Muscle of leg (tissue), 3 donors: ENCODE measurements at regions not wholly inside any gene's neighbourhood (a gene's known extent, or its start where the extent isn't known, plus 50 kb on each side); places are given as distances from the start of the nearest gene placed in this dataset.

Experiments
- DNase-seq: peaks from one replicate; pipeline ENCODE4 v3.0.0; 2013
- H3K27ac ChIP-seq: one replicate; pipeline ENCODE4 v1.5.1; 2013; ENCODE audit warnings: mild to moderate bottlenecking, low read length, control low read depth
- H3K27me3 ChIP-seq: one replicate; pipeline ENCODE4 v1.6.1; 2013; ENCODE audit warnings: low read length; ENCODE audit not compliant: control insufficient read depth, insufficient read depth
- H3K36me3 ChIP-seq: one replicate; pipeline ENCODE4 v1.6.1; 2013; ENCODE audit warnings: low read length; ENCODE audit not compliant: control insufficient read depth, insufficient read depth
- H3K4me1 ChIP-seq: one replicate; pipeline ENCODE4 v1.6.1; 2013; ENCODE audit warnings: low read length; ENCODE audit not compliant: control insufficient read depth, insufficient read depth
- H3K4me3 ChIP-seq: one replicate; pipeline ENCODE4 v1.5.1; 2013; ENCODE audit warnings: low read length, control low read depth
- H3K9me3 ChIP-seq: replicated peaks from 2 replicates; pipeline ENCODE4 v1.6.1; 2013; ENCODE audit warnings: low read depth, low read length; ENCODE audit not compliant: control insufficient read depth
- WGBS: methylation state at CpG from one replicate; pipeline ENCODE4 v1.1.5; 2013; ENCODE audit warnings: missing lambda C conversion rate; ENCODE audit not compliant: insufficient coverage; 5-methylcytosine and 5-hydroxymethylcytosine counted together

GRCh38 chr21:27636656-27637055, 669.8 kb upstream of the ADAMTS5 start:
- Histone ChIP-seq H3K27ac (peak overlapping the region; percentile 31), H3K9me3 (no peaks in the 10 kb centered on the region), H3K4me1 (no peaks in the 10 kb centered on the region), H3K36me3 (no peaks in the 10 kb centered on the region), H3K4me3 (no peak overlapping the region), H3K27me3 (no peaks in the 10 kb centered on the region)
- 36% methylated on average over 2 of the region's 2 CpGs for WGBS
- peak; percentile 47 for DNase-seq

- H3K27ac ChIP-seq: no peak overlapping the region
- no peaks in the 10 kb centered on the region for H3K4me1 ChIP-seq
- H3K36me3 ChIP-seq: no peaks in the 10 kb centered on the region
- no CpG with 5 or more reads among the region's 3 CpGs for WGBS
- no peaks in the 10 kb centered on the region for H3K27me3 ChIP-seq
- no peak for DNase-seq
- no peak overlapping the region for H3K4me3 ChIP-seq
- no peaks in the 10 kb centered on the region for H3K9me3 ChIP-seq
Measured at GRCh38 chr21:27633631-27634030, 666.7 kb upstream of the ADAMTS5 start.

DNA sequence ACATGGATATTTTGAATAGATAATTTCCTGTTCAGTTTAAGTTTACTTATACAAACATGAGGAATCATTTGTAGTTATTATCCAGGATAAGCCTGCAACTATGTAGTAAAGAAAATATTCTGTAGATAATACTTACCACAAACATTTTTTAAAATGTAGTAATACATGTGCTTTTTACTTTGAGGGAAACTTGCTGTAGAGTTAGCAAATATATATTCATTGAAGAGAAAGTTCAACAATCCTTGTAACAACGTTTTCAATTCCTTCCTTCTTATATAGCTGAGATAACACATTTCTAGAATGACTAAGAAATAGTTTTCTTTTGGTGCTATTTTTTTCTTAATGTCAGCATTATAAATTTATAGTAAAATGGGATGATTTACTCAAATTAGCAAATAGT, 664.6 kb upstream of the ADAMTS5 start:
- WGBS: no CpG with 5 or more reads among the region's 1 CpG
- Histone ChIP-seq H3K36me3 (no peaks in the 10 kb centered on the region), H3K9me3 (no peaks in the 10 kb centered on the region), H3K27me3 (no peaks in the 10 kb centered on the region), H3K4me3 (no peak overlapping the region), H3K27ac (no peak overlapping the region), H3K4me1 (no peaks in the 10 kb centered on the region)
- no peak for DNase-seq

DNA sequence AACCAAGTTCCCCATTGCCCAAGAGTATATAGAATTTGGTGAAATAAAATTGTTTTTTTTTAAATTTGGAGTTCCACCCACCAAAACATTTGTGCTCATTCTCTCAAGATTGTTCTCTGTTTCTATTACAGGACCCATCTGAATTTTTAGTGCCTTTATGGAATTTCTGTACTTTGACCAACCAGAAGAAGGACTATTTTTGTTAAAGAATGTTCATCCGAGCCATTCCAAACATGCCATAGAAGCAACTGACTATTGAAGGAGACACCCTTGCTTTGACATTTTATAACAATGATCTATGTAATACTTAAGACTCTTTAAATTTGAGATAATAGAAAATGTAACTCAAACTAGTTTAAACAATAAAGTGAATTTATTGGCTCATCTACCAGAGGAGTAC, 655.7 kb upstream of the ADAMTS5 start:
- Histone ChIP-seq H3K27ac (no peak overlapping the region), H3K36me3 (no peaks in the 10 kb centered on the region), H3K9me3 (no peaks in the 10 kb centered on the region), H3K4me1 (no peaks in the 10 kb centered on the region), H3K4me3 (no peak overlapping the region), H3K27me3 (no peaks in the 10 kb centered on the region)
- WGBS: no CpG with 5 or more reads among the region's 1 CpG
- no peak for DNase-seq

- no peak for DNase-seq
- Histone ChIP-seq H3K4me3 (no peak overlapping the region), H3K9me3 (no peaks in the 10 kb centered on the region), H3K27me3 (no peaks in the 10 kb centered on the region), H3K36me3 (no peaks in the 10 kb centered on the region), H3K4me1 (no peaks in the 10 kb centered on the region), H3K27ac (no peak overlapping the region)
- WGBS: no CpG with 5 or more reads among the region's 2 CpGs
Measured at GRCh38 chr21:27614231-27614630, 647.3 kb upstream of the ADAMTS5 start.

DNA sequence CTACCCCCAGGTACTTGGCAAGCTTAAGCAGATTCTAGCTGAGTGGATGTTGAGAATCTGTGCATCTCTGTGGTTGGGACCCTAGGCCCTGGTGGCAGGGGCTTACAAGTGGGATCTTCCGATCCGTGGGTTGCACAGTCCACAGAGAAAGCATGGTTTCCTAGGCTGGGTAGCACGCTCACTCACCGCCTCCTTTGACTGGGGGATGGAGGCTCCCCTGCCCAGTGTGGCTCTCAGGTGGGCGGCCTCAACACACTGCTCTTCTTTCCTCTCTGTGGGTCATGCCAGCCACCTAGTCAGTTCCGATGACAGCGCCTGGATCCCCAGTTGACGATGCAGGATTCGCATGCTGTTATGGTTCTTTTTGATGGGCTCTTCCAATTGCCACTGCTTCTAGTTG, 639.5 kb upstream of the ADAMTS5 start:
- no peak for DNase-seq
- Histone ChIP-seq H3K4me3 (no peak overlapping the region), H3K4me1 (no peaks in the 10 kb centered on the region), H3K27me3 (no peaks in the 10 kb centered on the region), H3K27ac (no peak overlapping the region), H3K36me3 (no peaks in the 10 kb centered on the region), H3K9me3 (no peaks in the 10 kb centered on the region)
- 94% methylated on average over 7 of the region's 9 CpGs for WGBS

GRCh38 chr21:27596196-27596595, 629.3 kb upstream of the ADAMTS5 start:
- Histone ChIP-seq H3K27ac (peak overlapping the region; percentile 65), H3K9me3 (no peaks in the 10 kb centered on the region), H3K4me3 (no peak overlapping the region), H3K4me1 (no peaks in the 10 kb centered on the region), H3K36me3 (no peaks in the 10 kb centered on the region), H3K27me3 (no peaks in the 10 kb centered on the region)
- DNase-seq: peak; percentile 68

DNA sequence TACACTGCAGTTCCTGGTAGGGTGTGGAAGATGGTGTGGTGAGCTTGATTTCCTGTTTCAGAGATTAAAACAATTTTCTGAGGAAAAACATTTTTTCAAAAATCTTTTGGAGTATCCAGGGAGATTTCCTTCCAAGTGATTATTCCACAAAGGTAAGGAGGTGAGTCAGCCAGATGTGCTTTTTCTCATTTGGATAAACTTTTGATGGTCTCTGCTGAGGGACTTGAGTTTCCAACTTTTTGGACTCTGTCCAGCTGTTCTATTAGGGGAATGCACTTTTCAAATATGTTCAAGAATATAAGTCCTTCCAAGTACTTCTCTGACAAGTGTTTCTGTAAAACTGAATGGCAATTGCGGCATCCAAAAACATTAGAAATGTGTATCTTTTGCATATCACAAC, 628.8 kb upstream of the ADAMTS5 start:
- peak; percentile 94 for DNase-seq
- no CpG with 5 or more reads among the region's 1 CpG for WGBS
- H3K4me3 ChIP-seq: no peak overlapping the region

DNA sequence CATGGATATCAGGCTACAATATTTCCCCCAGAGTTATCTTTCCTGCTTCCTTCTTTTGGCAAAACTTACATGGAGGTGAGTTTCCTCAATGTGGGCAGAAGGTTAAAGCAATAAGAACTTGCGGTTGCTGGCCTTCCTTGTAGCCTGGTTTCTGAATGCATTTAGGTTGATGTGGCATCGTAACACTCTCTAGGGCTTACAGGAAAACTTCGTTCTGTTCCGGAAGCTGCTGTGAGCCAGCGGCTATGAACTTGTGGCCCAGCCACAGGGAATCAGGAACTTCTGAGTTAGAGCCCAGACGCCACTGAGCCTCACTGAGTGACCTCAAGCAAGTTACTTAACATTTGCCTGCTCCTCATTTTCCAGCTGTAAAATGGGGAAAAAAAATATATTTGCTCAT, 623.4 kb upstream of the ADAMTS5 start:
- H3K9me3 ChIP-seq: no peaks in the 10 kb centered on the region
- H3K27me3 ChIP-seq: no peaks in the 10 kb centered on the region
- no peak overlapping the region for H3K4me3 ChIP-seq
- peak overlapping the region; percentile 65 for H3K27ac ChIP-seq
- peaks cover 3% of the 10 kb centered on the region for H3K4me1 ChIP-seq
- DNase-seq: peak; percentile 93
- 13% methylated on average over 5 of the region's 6 CpGs for WGBS
- no peaks in the 10 kb centered on the region for H3K36me3 ChIP-seq

More for the DNA sequence above, 628.8 kb upstream of the ADAMTS5 start:
- Histone ChIP-seq H3K27ac (peak overlapping the region; percentile 72), H3K27me3 (no peaks in the 10 kb centered on the region), H3K36me3 (no peaks in the 10 kb centered on the region), H3K4me1 (no peaks in the 10 kb centered on the region), H3K9me3 (no peaks in the 10 kb centered on the region)

DNA sequence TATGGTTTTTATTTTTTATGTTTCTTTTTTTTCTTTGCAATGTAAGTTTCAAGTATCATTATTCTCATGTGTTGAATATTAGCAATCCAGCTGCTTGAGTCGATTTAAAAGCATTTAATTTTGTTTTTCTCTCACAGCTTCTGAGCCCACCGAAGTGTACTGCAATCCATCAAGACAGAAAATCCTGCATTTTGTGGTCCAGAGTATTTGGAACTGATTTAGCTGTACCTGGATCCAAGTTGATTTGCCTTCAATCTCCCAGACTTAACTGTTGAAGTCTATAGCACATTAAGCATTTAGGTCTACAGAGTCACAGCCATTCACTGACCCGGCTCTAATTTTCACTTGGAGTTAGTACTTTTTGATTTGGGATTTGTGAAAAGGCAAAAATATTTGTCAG, 622.9 kb upstream of the ADAMTS5 start:
- Histone ChIP-seq H3K27me3 (no peaks in the 10 kb centered on the region), H3K9me3 (no peaks in the 10 kb centered on the region), H3K4me1 (peaks cover 3% of the 10 kb centered on the region), H3K4me3 (no peak overlapping the region), H3K27ac (peak overlapping the region; percentile 65), H3K36me3 (no peaks in the 10 kb centered on the region)
- WGBS: no CpG with 5 or more reads among the region's 3 CpGs
- DNase-seq: peak; percentile 84

DNA sequence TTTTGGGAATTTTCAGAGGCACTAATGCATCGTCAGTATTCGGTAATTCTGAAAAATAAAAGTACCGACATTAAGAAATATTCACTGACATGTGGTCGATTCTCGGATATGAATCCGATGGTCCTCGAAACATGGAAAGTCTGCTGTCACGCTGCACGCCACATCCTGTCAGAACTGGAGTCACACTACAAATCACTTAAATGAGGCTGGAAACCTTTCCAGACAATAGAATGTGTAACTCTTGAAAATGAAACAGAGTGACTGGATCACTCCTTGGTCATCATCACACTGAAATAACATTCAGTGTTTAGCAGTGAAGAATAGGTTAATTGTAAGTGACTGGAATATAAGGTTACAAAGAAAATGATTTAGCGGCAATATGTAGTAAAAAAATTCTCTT, 620.1 kb upstream of the ADAMTS5 start:
- H3K4me3 ChIP-seq: no peak overlapping the region
- H3K4me1 ChIP-seq: peaks cover 4% of the 10 kb centered on the region
- H3K36me3 ChIP-seq: no peaks in the 10 kb centered on the region
- DNase-seq: no peak
- no peaks in the 10 kb centered on the region for H3K9me3 ChIP-seq
- 84% methylated on average over 6 of the region's 10 CpGs for WGBS
- H3K27ac ChIP-seq: no peak overlapping the region
- no peaks in the 10 kb centered on the region for H3K27me3 ChIP-seq
